H1 (cell line): ENCODE measurements at regions not wholly inside any gene's neighbourhood (a gene's known extent, or its start where the extent isn't known, plus 50 kb on each side); places are given as distances from the start of the nearest gene placed in this dataset.
A peak's percentile ranks its signal among the peaks of the same experiment; 100 is the strongest.

Experiments used
- CTCF ChIA-PET: fragments of 300-600 bp; sonication (Branson Sonifier 250); formaldehyde crosslinking; loops from one replicate; lab custom pipeline; 2021; ENCODE audit not compliant: partially characterized antibody; lab: Charles Lee
- POLR2A ChIA-PET: fragments of 300-600 bp; sonication (Branson Sonifier 250); formaldehyde crosslinking; loops from one replicate; lab custom pipeline; 2021; ENCODE audit warnings: inconsistent platforms; ENCODE audit not compliant: partially characterized antibody; lab: Charles Lee
- DNase-seq, 2 experiments: peaks; one replicate each; pipeline versions ENCODE4 v3.0.0 to v3.0.0-alpha.2; 2010 to 2022; ENCODE audit warnings: low spot score in 2 of 2, low read depth in 1 of 2, mixed read lengths in 1 of 2
- FAIRE-seq: peaks from 2 replicates; lab custom pipeline; 2011; peaks lifted over from hg19 to GRCh38; lab: Jason Lieb, UNC
- H2AFZ ChIP-seq: 2 replicates; pipeline ENCODE4 v1.8.1; 2012; ENCODE audit warnings: low read length, inconsistent platforms
- H2AK5ac ChIP-seq: 2 replicates; pipeline ENCODE4 v1.6.1; 2013; ENCODE audit warnings: low read depth, low read length
- H2BK120ac ChIP-seq: replicated peaks from 2 replicates; pipeline ENCODE3; 2013; ENCODE audit warnings: low read depth, low read length, inconsistent platforms
- H2BK12ac ChIP-seq: 2 replicates; pipeline ENCODE4 v1.6.1; 2013; ENCODE audit warnings: low read depth, low read length
- H2BK15ac ChIP-seq: 2 replicates; pipeline ENCODE4 v1.6.1; 2013; ENCODE audit warnings: low read length
- H2BK20ac ChIP-seq: 2 replicates; pipeline ENCODE4 v1.6.1; 2013; ENCODE audit warnings: low read length
- H2BK5ac ChIP-seq: 2 replicates; pipeline ENCODE4 v1.6.1; 2013; ENCODE audit warnings: low read depth, low read length
- H3K14ac ChIP-seq: 2 replicates; pipeline ENCODE4 v1.6.1; 2013; ENCODE audit warnings: inconsistent platforms; ENCODE audit not compliant: insufficient read length
- H3K18ac ChIP-seq: 2 replicates; pipeline ENCODE4 v1.6.1; 2013; ENCODE audit warnings: low read length; ENCODE audit errors: extremely low read depth
- H3K23ac ChIP-seq: 2 replicates; pipeline ENCODE4 v1.6.1; 2013; ENCODE audit warnings: inconsistent platforms; ENCODE audit not compliant: insufficient read length
- H3K23me2 ChIP-seq: 2 replicates; pipeline ENCODE4 v1.6.1; 2013; ENCODE audit warnings: low read depth, low read length
- H3K27ac ChIP-seq: 2 replicates; pipeline ENCODE4 v1.6.1; 2011; ENCODE audit warnings: low read depth, low read length, inconsistent platforms
- H3K27me3 ChIP-seq, 4 experiments: replicated peaks in 1 of 4; 1 replicate in 1 of 4; 2 replicates in 3 of 4; pipeline versions ENCODE4 v1.6.1 to v1.8.1; 2011 to 2013; ENCODE audit warnings: low read length in 3 of 4, mild to moderate bottlenecking in 3 of 4, inconsistent platforms in 2 of 4, mixed read lengths in 2 of 4, moderate library complexity in 1 of 4; ENCODE audit not compliant: control insufficient read depth in 3 of 4, insufficient read depth in 3 of 4; ENCODE audit errors: extremely low read depth in 1 of 4
- H3K36me3 ChIP-seq, 4 experiments: 2 replicates each; pipeline versions ENCODE4 v1.6.1 to v1.8.1; 2011 to 2013; ENCODE audit warnings: mild to moderate bottlenecking in 4 of 4, low read length in 3 of 4, moderate library complexity in 2 of 4, control low read depth in 1 of 4, inconsistent platforms in 1 of 4; ENCODE audit not compliant: insufficient read depth in 4 of 4, control insufficient read depth in 2 of 4
- H3K4ac ChIP-seq: replicated peaks from 2 replicates; pipeline ENCODE3; 2013; ENCODE audit warnings: low read length, low read depth, mixed read lengths, inconsistent platforms; ENCODE audit not compliant: insufficient read length
- H3K4me1 ChIP-seq, 4 experiments: replicated peaks in 1 of 4; 1 replicate in 1 of 4; 2 replicates in 3 of 4; pipeline versions ENCODE4 v1.6.1 to v1.8.1; 2011 to 2013; ENCODE audit warnings: low read length in 3 of 4, inconsistent platforms in 2 of 4, mixed read lengths in 1 of 4; ENCODE audit not compliant: insufficient read depth in 4 of 4, control insufficient read depth in 3 of 4
- H3K4me2 ChIP-seq, 2 experiments: 2 replicates each; pipeline versions ENCODE4 v1.6.1 to v1.8.1; 2011 to 2013; ENCODE audit warnings: low read depth in 2 of 2, low read length in 2 of 2, control low read depth in 1 of 2, inconsistent platforms in 1 of 2, mild to moderate bottlenecking in 1 of 2; ENCODE audit not compliant: insufficient read depth in 1 of 2
- H3K4me3 ChIP-seq, 4 experiments: fragments of 200-600, 300-600 bp in 1 of 4; sonication (generic), shearing (Covaris generic), sonication (Bioruptor Twin) in 1 of 4; 2 replicates each; pipeline versions ENCODE4 v1.5.1 to v1.8.1; 2011 to 2016; ENCODE audit warnings: low read length in 4 of 4, low read depth in 3 of 4, control low read depth in 2 of 4, inconsistent platforms in 2 of 4, mild to moderate bottlenecking in 2 of 4, mixed read lengths in 1 of 4, moderate library complexity in 1 of 4; ENCODE audit not compliant: insufficient read depth in 2 of 4; ENCODE audit errors: extremely low read depth in 1 of 4
- H3K56ac ChIP-seq: replicated peaks from 2 replicates; pipeline ENCODE3; 2013; ENCODE audit warnings: low read depth, mild to moderate bottlenecking, mixed read lengths, low read length, inconsistent platforms; ENCODE audit not compliant: insufficient read length
- H3K79me1 ChIP-seq: 2 replicates; pipeline ENCODE4 v1.6.1; 2013; ENCODE audit warnings: low read depth, low read length, control low read depth
- H3K79me2 ChIP-seq, 2 experiments: 2 replicates each; pipeline versions ENCODE4 v1.6.1 to v1.8.1; 2012 to 2013; ENCODE audit warnings: low read length in 2 of 2, mild to moderate bottlenecking in 2 of 2, inconsistent platforms in 1 of 2; ENCODE audit not compliant: insufficient read depth in 2 of 2, control insufficient read depth in 1 of 2
- H3K9ac ChIP-seq, 4 experiments: replicated peaks in 1 of 4; 1 replicate in 1 of 4; 2 replicates in 3 of 4; pipeline versions ENCODE4 v1.6.1 to v1.8.1; 2011 to 2013; ENCODE audit warnings: low read depth in 3 of 4, low read length in 3 of 4, control low read depth in 2 of 4, mild to moderate bottlenecking in 2 of 4, moderate library complexity in 2 of 4, inconsistent platforms in 1 of 4; ENCODE audit errors: extremely low read depth in 1 of 4
- H3K9me3 ChIP-seq, 2 experiments: 2 replicates each; pipeline versions ENCODE4 v1.6.1 to v1.8.1; 2012 to 2013; ENCODE audit warnings: mild to moderate bottlenecking in 2 of 2, moderate library complexity in 2 of 2, control low read depth in 1 of 2, inconsistent platforms in 1 of 2, low read depth in 1 of 2, low read length in 1 of 2, mixed read lengths in 1 of 2; ENCODE audit not compliant: insufficient read depth in 2 of 2
- H4K20me1 ChIP-seq, 2 experiments: replicated peaks in 1 of 2; 2 replicates each; pipeline versions ENCODE3 to v1.8.1; 2011 to 2013; ENCODE audit warnings: inconsistent platforms in 2 of 2, low read length in 2 of 2, mild to moderate bottlenecking in 1 of 2; ENCODE audit not compliant: insufficient read depth in 2 of 2, control insufficient read depth in 1 of 2
- H4K5ac ChIP-seq: 2 replicates; pipeline ENCODE4 v1.6.1; 2013; ENCODE audit warnings: low read length, low read depth, mixed read lengths, inconsistent platforms; ENCODE audit not compliant: insufficient read length
- H4K8ac ChIP-seq: 2 replicates; pipeline ENCODE4 v1.8.0; 2013; ENCODE audit warnings: mild to moderate bottlenecking, moderate library complexity, low read length, inconsistent platforms; ENCODE audit not compliant: insufficient read depth; ENCODE audit errors: extremely low read depth
- H4K91ac ChIP-seq: replicated peaks from 2 replicates; pipeline ENCODE3; 2013; ENCODE audit warnings: low read length, mixed read lengths, inconsistent platforms; ENCODE audit not compliant: insufficient read length
- ASH2L ChIP-seq: fragments of 200-600, 300-600 bp; sonication (generic); IDR thresholded peaks from one replicate; pipeline ENCODE4 v1.7.1; 2017; ENCODE audit warnings: low read length
- CTBP2 ChIP-seq: IDR thresholded peaks from 2 replicates; pipeline ENCODE4 v1.7.0; 2011; ENCODE audit warnings: borderline replicate concordance, mild to moderate bottlenecking, moderate library complexity, mixed read lengths, low read length; ENCODE audit not compliant: insufficient read depth, insufficient read length
- GABPA ChIP-seq: IDR thresholded peaks from 2 replicates; pipeline ENCODE4 v1.6.1; 2011; ENCODE audit warnings: mild to moderate bottlenecking, low read length, moderate library complexity, borderline replicate concordance; ENCODE audit not compliant: insufficient read depth
- MAFK ChIP-seq: IDR thresholded peaks from 2 replicates; pipeline ENCODE4 v1.6.1; 2012; ENCODE audit warnings: low read depth, mild to moderate bottlenecking, improper control_type of control experiment, low read length
- NRF1 ChIP-seq: IDR thresholded peaks from 2 replicates; pipeline ENCODE4 v1.6.1; 2011; ENCODE audit warnings: mild to moderate bottlenecking, low read depth, low read length, improper control_type of control experiment
- POLR2AphosphoS5 ChIP-seq: IDR thresholded peaks from 2 replicates; pipeline ENCODE4 v1.6.1; 2011; ENCODE audit warnings: low read depth, low read length
- POU5F1 ChIP-seq: IDR thresholded peaks from 2 replicates; pipeline ENCODE4 v1.6.1; 2011; ENCODE audit warnings: low read depth, mild to moderate bottlenecking, low read length, moderate library complexity
- RAD21 ChIP-seq, 2 experiments: IDR thresholded peaks in 1 of 2; conservative IDR thresholded peaks in 1 of 2; 2 replicates each; pipeline ENCODE4 v1.6.1; 2011; ENCODE audit warnings: low read depth in 2 of 2, low read length in 2 of 2, improper control_type of control experiment in 1 of 2, inconsistent platforms in 1 of 2, mild to moderate bottlenecking in 1 of 2, moderate library complexity in 1 of 2
- SIRT6 ChIP-seq: IDR thresholded peaks from one replicate; pipeline ENCODE4 v1.7.1; 2012; ENCODE audit warnings: low read length, inconsistent platforms
- SUZ12 ChIP-seq: fragments of 200-600 bp; sonication (generic); IDR thresholded peaks from 2 replicates; pipeline ENCODE4 v1.6.1; 2012; ENCODE audit warnings: mild to moderate bottlenecking, inconsistent platforms, low read length, moderate library complexity, mixed read lengths
- TCF12 ChIP-seq: IDR thresholded peaks from 2 replicates; pipeline ENCODE4 v1.6.1; 2011; ENCODE audit warnings: low read depth, mild to moderate bottlenecking, low read length
- WGBS, 2 experiments: shearing (Covaris generic) in 1 of 2; methylation state at CpG; one replicate each; pipeline versions ENCODE4 v1.1.6 to v1.1.7; 2013 to 2015; ENCODE audit warnings: low lambda C conversion rate in 2 of 2, mixed read lengths in 2 of 2, inconsistent platforms in 1 of 2, low coverage in 1 of 2, missing lambda C conversion rate in 1 of 2; ENCODE audit not compliant: insufficient replicate concordance in 2 of 2, insufficient coverage in 1 of 2, insufficient read length in 1 of 2; ENCODE audit errors: extremely low coverage in 1 of 2, missing lambda C conversion rate in 1 of 2; 5-methylcytosine and 5-hydroxymethylcytosine counted together

- H3K27me3 ChIP-seq, result peaks cover 0 to 6% (median 1%) of the 10 kb centered on the region in 4 experiments; a peak in 3 of 7 replicates
- H4K91ac ChIP-seq, result no peak overlapping the region
- no peak overlapping the region for H2BK120ac ChIP-seq
- H3K56ac ChIP-seq, result no peak overlapping the region
- no peaks in the 10 kb centered on the region for H3K9me3 ChIP-seq
- no peak overlapping the region for H3K4ac ChIP-seq
- H3K23me2 ChIP-seq, result no peaks in the 10 kb centered on the region
- H2BK15ac ChIP-seq, result no peak overlapping the region; the same call in 1 of the 2 replicates
- no peak overlapping the region for H4K5ac ChIP-seq
- H3K14ac ChIP-seq, result no peak overlapping the region
- 77% methylated on average over 7 of the region's 7 CpGs; no CpG with 5 or more reads in 1 of the 2 experiments for WGBS, 2 experiments
- TF ChIP-seq RAD21 (IDR thresholded peaks at IDR 0.05 in 1 of 2, conservative IDR thresholded peaks at IDR 0.05 in 1 of 2; ENCODE audit: low read depth in 2 of 2, low read length in 2 of 2) (peak in 1 of 2 experiments; percentile 18; a peak in 1 of 4 replicates), POU5F1 (no peak), CTBP2 (no peak), TCF12 (no peak), MAFK (no peak), NRF1 (no peak), GABPA (no peak), ASH2L (no peak), POLR2AphosphoS5 (no peak), SUZ12 (0 out of 2 replicates have a peak, but pooled peaks have one; percentile 3), SIRT6 (no peak)
- TF ChIP-seq, all 59 proteins: peak for 2
- H4K20me1 ChIP-seq, result no peaks in the 10 kb centered on the region
- no peak overlapping the region for H2AK5ac ChIP-seq
- H3K79me1 ChIP-seq, result no peaks in the 10 kb centered on the region
- no peak for DNase-seq
- no peak overlapping the region for H3K27ac ChIP-seq
- H3K36me3 ChIP-seq, result no peaks in the 10 kb centered on the region
- H3K9ac ChIP-seq, result no peak overlapping the region
- CTCF ChIA-PET, result interaction anchor here (0.6 to 5.0 kb wide), 34 partner anchors 8 to 301 kb away, joined by 3 to 44 read pairs (median 6); partner anchors contain the start of gene OLIG2
- POLR2A ChIA-PET, result no interaction called here
- H3K4me1 ChIP-seq, result peaks cover 7 to 19% (median 13%) of the 10 kb centered on the region in 4 experiments; a peak in 6 of 7 replicates
- H2AFZ ChIP-seq, result no peak overlapping the region
- no peaks in the 10 kb centered on the region for H3K79me2 ChIP-seq
- no peak overlapping the region for H4K8ac ChIP-seq
- H3K18ac ChIP-seq, result no peak overlapping the region
- H3K4me3 ChIP-seq, result no peak overlapping the region
- no peak overlapping the region for H3K23ac ChIP-seq
- no peak overlapping the region for H2BK12ac ChIP-seq
- H2BK5ac ChIP-seq, result no peak overlapping the region
- no peak for FAIRE-seq
- no peak overlapping the region for H2BK20ac ChIP-seq
- H3K4me2 ChIP-seq, result peak overlapping the region in 1 of 2 experiments; percentile 18; a peak in 1 of 4 replicates
These were observed 56.6 kb downstream of the OLIG1 start for GRCh38 chr21:33126569-33126968.
